ENCODE measurements at regions not wholly inside any gene's neighbourhood (a gene's known extent, or its start where the extent isn't known, plus 50 kb on each side); places are given as distances from the start of the nearest gene placed in this dataset.
"Not testable (repeated sequence)": the region's sequence is repeated elsewhere in the genome, so short reads cannot be mapped to it uniquely, and the experiment has no call there.

GRCh38 chr14:105879503-105879866 lies 353.1 kb downstream of the TMEM121 start:
- no peak for ATAC-seq

GRCh38 chr14:105879867-105880561 lies 353.6 kb downstream of the TMEM121 start:
- ATAC-seq = peak; percentile 7

- ATAC-seq = no peak
These were observed 354.2 kb downstream of the TMEM121 start for GRCh38 chr14:105880616-105881015.

- ATAC-seq = no peak
These were observed 354.9 kb downstream of the TMEM121 start for GRCh38 chr14:105881021-105881930.

- not testable (repeated sequence) for ATAC-seq
These were observed 355.6 kb downstream of the TMEM121 start for GRCh38 chr14:105882011-105882410.

- ATAC-seq = no peak
These were observed 356.2 kb downstream of the TMEM121 start for GRCh38 chr14:105882626-105883025.

- no peak for ATAC-seq
These were observed 357.0 kb downstream of the TMEM121 start for GRCh38 chr14:105883066-105884005.

- ATAC-seq = not testable (repeated sequence)
These were observed 357.9 kb downstream of the TMEM121 start for GRCh38 chr14:105884192-105884807.

- no peak for ATAC-seq
These were observed 358.5 kb downstream of the TMEM121 start for GRCh38 chr14:105884808-105885281.

GRCh38 chr14:105885561-105886320 lies 359.4 kb downstream of the TMEM121 start:
- no peak for ATAC-seq

- ATAC-seq = peak; percentile 19
These were observed 360.4 kb downstream of the TMEM121 start for GRCh38 chr14:105886791-105887191.

GRCh38 chr14:105887692-105888091 lies 361.3 kb downstream of the TMEM121 start:
- ATAC-seq = no peak

- no peak for ATAC-seq
These were observed 361.8 kb downstream of the TMEM121 start for GRCh38 chr14:105888151-105888550.

GRCh38 chr14:105888784-105889665 lies 362.6 kb downstream of the TMEM121 start:
- ATAC-seq = no peak

- ATAC-seq = peak; percentile 14
These were observed 363.5 kb downstream of the TMEM121 start for GRCh38 chr14:105889666-105890473.

- no peak for ATAC-seq
These were observed 364.3 kb downstream of the TMEM121 start for GRCh38 chr14:105890474-105891220.

GRCh38 chr14:105891221-105891602 lies 364.8 kb downstream of the TMEM121 start:
- no peak for ATAC-seq

GRCh38 chr14:105891631-105892452 lies 365.5 kb downstream of the TMEM121 start:
- no peak for ATAC-seq
